ES-I3 (cell line): ENCODE measurements at regions not wholly inside any gene's neighbourhood (a gene's known extent, or its start where the extent isn't known, plus 50 kb on each side); places are given as distances from the start of the nearest gene placed in this dataset.
"Not testable (repeated sequence)": the region's sequence is repeated elsewhere in the genome, so short reads cannot be mapped to it uniquely, and the experiment has no call there.

Experiments used
- H3K36me3 ChIP-seq: 2 replicates; pipeline ENCODE4 v1.6.1; 2013; ENCODE audit warnings: mild to moderate bottlenecking, low read length, control low read depth, moderate library complexity; ENCODE audit not compliant: insufficient read depth
- H3K4me1 ChIP-seq: 2 replicates; pipeline ENCODE4 v1.6.1; 2013; ENCODE audit warnings: mild to moderate bottlenecking, control low read depth, low read length; ENCODE audit not compliant: insufficient read depth
- H3K9ac ChIP-seq: 2 replicates; pipeline ENCODE4 v1.6.1; 2013; ENCODE audit warnings: low read depth, mild to moderate bottlenecking, low read length, moderate library complexity
- H3K9me3 ChIP-seq: 2 replicates; pipeline ENCODE4 v1.6.1; 2013; ENCODE audit warnings: mild to moderate bottlenecking, low read length, moderate library complexity; ENCODE audit not compliant: control insufficient read depth, insufficient read depth

DNA sequence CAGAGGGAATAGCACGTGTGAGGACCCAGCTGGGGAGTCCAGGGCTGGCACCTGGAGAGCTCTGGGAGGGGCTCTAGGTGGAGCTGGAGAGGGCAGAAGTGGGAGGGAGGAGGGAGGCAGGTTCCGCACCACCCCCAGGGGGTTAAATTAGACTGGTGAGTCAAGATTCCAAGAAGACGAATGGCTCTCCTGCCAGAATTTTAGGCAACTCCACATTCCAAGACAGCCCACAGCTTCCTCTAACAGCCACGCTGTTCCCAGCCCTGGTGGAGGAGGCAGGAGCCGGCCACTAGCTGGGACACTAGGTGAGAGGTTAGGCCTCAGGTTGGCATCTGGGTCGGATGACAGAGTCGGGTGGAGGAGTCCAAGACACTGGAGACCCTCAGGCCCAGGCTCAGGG is 60.2 kb downstream of the TFAP2C start:
- Histone ChIP-seq H3K4me1 (peaks cover 24% of the 10 kb centered on the region), H3K36me3 (no peaks in the 10 kb centered on the region), H3K9me3 (no peaks in the 10 kb centered on the region), H3K9ac (no peak overlapping the region)

- no peaks in the 10 kb centered on the region for H3K9me3 ChIP-seq
- H3K4me1 ChIP-seq = peaks cover 24% of the 10 kb centered on the region
- H3K9ac ChIP-seq = no peak overlapping the region
- no peaks in the 10 kb centered on the region for H3K36me3 ChIP-seq
Observed at GRCh38 chr20:56689852-56690485, 60.9 kb downstream of the TFAP2C start.

- H3K9me3 ChIP-seq = no peaks in the 10 kb centered on the region
- H3K36me3 ChIP-seq = no peaks in the 10 kb centered on the region
- peaks cover 24% of the 10 kb centered on the region for H3K4me1 ChIP-seq
- no peak overlapping the region for H3K9ac ChIP-seq
Observed at GRCh38 chr20:56690531-56691175, 61.5 kb downstream of the TFAP2C start.

DNA sequence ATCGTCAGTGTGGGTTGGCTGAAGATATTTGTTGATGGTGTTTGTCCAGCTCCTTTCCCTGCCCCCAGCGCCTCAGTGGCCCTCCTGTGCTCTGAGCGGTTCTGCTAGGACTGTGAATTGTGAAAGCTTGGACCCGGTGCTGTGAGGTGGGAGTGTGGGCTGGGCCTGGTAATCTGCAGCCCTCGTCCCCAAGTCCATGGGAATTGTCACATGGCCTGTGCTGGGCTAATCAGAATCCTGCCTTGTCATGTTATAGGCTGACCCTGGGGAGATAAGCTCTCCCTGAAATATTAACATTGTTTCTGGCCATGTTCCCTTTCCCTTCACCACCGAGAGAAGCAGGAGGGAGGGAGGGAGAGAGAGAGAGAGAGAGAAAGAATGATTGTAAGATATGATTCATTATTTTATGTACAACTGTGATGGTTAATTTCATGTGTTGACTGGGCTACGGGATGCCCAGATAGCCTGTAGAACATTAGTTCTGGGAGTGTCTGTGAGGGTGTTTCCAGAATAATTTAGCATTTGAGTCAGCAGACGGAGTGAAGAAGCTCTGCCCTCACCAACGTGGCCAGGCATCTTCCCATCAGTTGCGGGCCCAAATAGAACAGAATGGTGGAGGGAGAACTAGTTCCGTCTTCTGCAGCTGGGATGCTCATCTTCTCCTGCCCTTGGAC is 62.4 kb downstream of the TFAP2C start:
- Histone ChIP-seq H3K9ac (no peak overlapping the region), H3K9me3 (no peaks in the 10 kb centered on the region), H3K4me1 (peaks cover 24% of the 10 kb centered on the region), H3K36me3 (no peaks in the 10 kb centered on the region)

DNA sequence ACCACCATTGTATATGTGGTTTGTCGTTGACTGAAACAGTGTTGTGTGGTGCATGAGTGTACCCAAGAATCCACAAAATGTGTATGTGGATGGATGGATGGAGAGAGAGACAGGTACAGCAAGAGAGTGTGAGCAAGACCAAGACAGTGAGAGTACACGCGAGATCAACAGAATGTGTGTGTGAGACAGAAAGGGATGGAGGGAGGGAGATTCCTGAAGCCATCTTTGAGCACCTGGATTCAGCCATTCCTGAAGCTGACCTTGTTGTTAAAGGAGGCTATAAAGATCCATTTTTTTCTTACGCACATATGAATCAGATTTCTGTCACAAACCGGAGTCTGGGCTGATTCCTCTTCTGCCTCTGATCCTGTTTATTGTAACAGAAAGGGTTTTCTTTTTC is 64.1 kb downstream of the TFAP2C start:
- Histone ChIP-seq H3K4me1 (peaks cover 24% of the 10 kb centered on the region), H3K9me3 (no peaks in the 10 kb centered on the region), H3K36me3 (no peaks in the 10 kb centered on the region), H3K9ac (no peak overlapping the region)

GRCh38 chr20:56697476-56697875 is 68.4 kb downstream of the TFAP2C start:
- peaks cover 7% of the 10 kb centered on the region; the same call in 1 of the 2 replicates for H3K4me1 ChIP-seq
- H3K9ac ChIP-seq = no peak overlapping the region

DNA sequence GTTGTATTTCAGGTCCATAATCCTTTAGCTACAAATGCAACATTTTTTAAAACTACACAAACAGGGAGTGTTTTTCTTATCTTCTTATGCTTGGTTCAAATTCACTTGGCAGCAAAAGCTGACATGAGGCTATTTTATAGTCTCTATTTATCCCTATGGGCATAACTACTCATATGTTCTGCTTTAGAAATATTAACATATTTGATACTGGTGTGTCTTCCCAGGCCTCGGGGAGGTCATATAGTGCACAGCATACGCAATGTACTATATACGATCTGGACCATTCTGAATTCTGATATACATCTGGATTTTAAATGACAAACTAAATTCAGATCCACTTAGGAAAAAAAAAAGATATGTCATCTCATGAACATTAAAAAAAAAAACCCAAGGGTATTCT is 69.2 kb downstream of the TFAP2C start:
- Histone ChIP-seq H3K36me3 (no peaks in the 10 kb centered on the region), H3K9ac (no peak overlapping the region), H3K4me1 (peaks cover 7% of the 10 kb centered on the region; the same call in 1 of the 2 replicates), H3K9me3 (no peaks in the 10 kb centered on the region)

More at GRCh38 chr20:56697476-56697875, 68.4 kb downstream of the TFAP2C start:
- Histone ChIP-seq H3K9me3 (no peaks in the 10 kb centered on the region), H3K36me3 (no peaks in the 10 kb centered on the region)

- H3K9me3 ChIP-seq = no peaks in the 10 kb centered on the region
- no peak overlapping the region for H3K9ac ChIP-seq
- peaks cover 7% of the 10 kb centered on the region; the same call in 1 of the 2 replicates for H3K4me1 ChIP-seq
- no peaks in the 10 kb centered on the region for H3K36me3 ChIP-seq
Observed at GRCh38 chr20:56698749-56699148, 69.6 kb downstream of the TFAP2C start.

DNA sequence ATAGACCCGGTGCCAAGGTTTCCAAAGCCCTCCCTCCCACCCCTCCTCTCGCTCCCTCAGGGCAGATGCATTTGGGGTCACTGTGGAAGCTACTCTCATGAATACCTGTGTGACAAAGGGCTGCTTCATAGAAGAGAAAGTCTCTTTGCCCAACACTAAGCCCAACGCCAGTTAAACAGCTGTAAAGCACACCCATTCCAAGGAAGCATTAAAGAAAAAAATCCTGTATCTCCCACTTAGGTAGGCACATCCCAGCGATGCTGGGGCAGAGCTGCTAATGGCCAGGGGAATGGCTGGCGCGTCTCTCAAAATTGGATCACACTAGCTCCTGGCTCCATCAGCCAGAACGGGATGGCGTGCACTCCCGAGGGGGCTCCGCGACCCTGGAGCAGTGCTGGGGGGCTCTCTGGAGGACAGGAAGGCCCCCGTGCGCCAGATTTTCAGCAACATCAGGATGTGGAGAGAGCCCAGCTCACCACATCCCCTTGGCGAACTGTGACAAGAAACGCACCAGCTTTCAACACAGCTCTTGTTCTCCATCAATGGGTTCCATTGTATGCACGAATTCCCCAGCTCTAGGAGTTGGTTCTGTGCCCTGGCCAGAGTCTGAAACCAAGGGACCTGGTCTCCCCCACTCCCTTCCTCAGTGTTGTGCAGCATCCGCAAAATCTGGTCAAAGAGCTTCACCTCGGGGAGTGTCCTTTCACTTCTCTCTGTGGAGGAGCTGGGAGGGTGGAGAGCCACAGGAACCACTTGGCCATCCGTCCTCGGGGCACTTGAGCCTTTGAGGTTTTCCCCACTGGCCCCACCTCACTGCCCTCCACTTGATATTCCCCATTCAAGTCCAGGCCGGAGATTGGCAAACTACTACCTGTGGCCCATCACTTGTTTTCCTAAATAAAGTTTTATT is 74.1 kb downstream of the TFAP2C start:
- Histone ChIP-seq H3K36me3 (no peaks in the 10 kb centered on the region), H3K4me1 (peaks cover 7% of the 10 kb centered on the region; the same call in 1 of the 2 replicates), H3K9ac (no peak overlapping the region), H3K9me3 (no peaks in the 10 kb centered on the region)

DNA sequence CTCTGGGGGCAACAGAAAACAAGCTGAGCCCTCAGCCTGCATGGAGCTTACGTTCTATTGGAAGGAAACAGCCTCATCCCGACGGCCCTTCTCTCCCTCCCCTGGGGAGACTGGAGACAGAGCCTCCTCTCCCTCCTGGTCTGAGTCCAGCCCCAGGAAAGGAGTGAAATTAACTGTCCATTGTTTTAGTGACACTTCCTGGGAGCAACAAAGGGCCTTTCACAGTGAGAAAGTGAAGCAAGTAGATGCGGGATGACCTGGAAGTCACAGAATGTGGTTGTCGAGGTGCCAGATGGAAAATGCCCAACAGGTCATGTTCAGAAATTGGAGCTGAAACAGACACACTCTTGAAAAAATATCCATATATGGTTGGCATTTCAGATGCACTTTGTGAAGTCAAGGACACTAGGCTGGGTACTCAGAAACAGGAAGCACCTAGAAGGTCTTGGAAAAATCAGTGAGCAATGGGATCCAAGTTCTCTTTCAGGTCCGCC is 77.8 kb downstream of the TFAP2C start:
- H3K9ac ChIP-seq = no peak overlapping the region
- peaks cover 16% of the 10 kb centered on the region for H3K4me1 ChIP-seq
- no peaks in the 10 kb centered on the region for H3K9me3 ChIP-seq
- no peaks in the 10 kb centered on the region; the same call in 1 of the 2 replicates for H3K36me3 ChIP-seq

DNA sequence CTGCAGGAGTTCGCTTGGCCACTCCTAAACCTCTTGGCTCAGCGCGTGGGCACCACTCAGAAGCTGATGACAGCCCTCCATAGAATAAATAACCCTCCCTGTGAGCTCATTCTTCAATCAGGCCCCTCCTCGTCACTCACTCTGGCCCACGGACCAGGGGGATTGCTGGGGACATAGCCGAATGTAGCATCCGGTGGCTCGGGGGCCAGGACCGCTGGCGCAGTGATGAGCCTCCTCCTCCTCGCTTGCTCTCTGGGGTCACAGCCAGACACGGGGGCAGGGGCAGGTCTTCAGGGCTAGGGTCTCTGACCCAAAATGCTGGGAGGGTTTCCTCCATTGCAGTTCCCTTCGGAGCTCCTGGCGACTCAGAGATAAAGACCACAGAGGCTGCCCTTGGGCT is 79.9 kb downstream of the TFAP2C start:
- Histone ChIP-seq H3K4me1 (peaks cover 21% of the 10 kb centered on the region), H3K36me3 (no peaks in the 10 kb centered on the region; the same call in 1 of the 2 replicates), H3K9me3 (no peaks in the 10 kb centered on the region), H3K9ac (no peak overlapping the region)

DNA sequence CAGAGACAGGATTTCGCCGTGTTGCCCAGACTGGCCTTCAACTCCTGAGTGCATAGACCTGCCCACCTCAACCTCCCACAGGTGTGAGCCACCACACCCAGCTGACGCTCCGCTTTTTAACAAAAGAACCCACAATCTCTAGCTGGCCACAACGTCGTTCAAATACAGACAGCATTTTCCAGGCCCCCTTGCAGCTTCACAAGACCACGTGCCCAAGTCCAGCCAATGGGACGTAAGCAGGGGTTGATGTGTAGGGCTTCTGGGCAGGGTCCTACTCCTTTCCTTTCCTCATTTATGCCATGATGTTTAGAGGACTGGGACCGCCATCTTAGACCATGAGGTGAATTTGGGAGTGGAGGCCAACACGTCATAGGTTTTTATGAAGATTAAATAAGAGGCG is 81.0 kb downstream of the TFAP2C start:
- Histone ChIP-seq H3K4me1 (peaks cover 23% of the 10 kb centered on the region), H3K9me3 (no peaks in the 10 kb centered on the region), H3K9ac (no peak overlapping the region), H3K36me3 (no peaks in the 10 kb centered on the region; the same call in 1 of the 2 replicates)

DNA sequence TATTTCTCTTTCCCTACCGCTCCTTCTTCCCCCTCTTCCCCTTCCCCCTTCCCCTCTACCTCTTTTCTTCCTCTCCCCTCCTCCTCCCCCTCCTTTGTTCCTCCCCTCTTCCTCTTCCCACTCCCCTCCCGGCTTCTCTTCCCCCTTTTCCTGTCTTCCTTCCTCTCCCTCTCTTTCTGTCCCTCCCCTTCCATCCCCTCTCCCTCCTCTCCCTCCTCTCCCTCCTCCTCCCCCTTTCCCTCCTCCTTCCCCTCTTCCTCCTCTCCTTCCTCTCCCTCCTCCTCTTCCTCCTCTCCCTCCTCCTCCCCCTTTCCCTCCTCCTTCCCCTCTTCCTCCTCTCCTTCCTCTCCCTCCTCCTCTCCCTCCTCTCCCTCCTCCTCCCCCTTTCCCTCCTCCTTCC is 81.5 kb downstream of the TFAP2C start:
- not testable (repeated sequence) for H3K36me3 ChIP-seq, H3K9ac ChIP-seq

DNA sequence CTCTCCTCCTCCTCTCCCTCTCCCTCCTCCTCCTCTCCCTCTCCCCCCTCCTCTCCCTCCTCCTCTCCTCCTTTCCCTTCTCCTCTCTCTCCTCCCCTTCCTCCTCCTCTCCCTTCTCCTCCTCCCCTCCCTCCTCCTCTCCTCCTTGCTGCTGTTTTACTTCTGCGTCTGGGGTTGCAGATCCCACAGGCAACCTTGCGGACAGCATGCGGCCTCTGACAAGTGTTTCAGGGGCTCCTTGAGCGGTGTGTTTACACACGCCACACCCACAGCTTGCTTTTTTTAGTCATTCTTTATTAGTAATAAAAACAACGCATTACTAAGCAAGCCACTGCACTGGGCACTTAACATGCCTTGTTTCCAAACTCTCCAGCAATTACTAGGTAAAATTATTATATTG is 81.9 kb downstream of the TFAP2C start:
- no peaks in the 10 kb centered on the region for H3K9me3 ChIP-seq
- no peak overlapping the region; the same call in 1 of the 2 replicates for H3K9ac ChIP-seq
- H3K4me1 ChIP-seq = peaks cover 24% of the 10 kb centered on the region
- H3K36me3 ChIP-seq = no peaks in the 10 kb centered on the region; the same call in 1 of the 2 replicates

More for the DNA sequence above, 81.5 kb downstream of the TFAP2C start:
- H3K4me1 ChIP-seq = peaks cover 24% of the 10 kb centered on the region
- not testable (repeated sequence) for H3K9me3 ChIP-seq
